Fibroblast of skin of abdomen (primary cell): ENCODE measurements at regions not wholly inside any gene's neighbourhood (a gene's known extent, or its start where the extent isn't known, plus 50 kb on each side); places are given as distances from the start of the nearest gene placed in this dataset.
"Not testable (repeated sequence)": the region's sequence is repeated elsewhere in the genome, so short reads cannot be mapped to it uniquely, and the experiment has no call there.

ENCODE experiments used
- DNase-seq: peaks from one replicate; pipeline ENCODE4 v3.0.0-alpha.2; 2013

DNA sequence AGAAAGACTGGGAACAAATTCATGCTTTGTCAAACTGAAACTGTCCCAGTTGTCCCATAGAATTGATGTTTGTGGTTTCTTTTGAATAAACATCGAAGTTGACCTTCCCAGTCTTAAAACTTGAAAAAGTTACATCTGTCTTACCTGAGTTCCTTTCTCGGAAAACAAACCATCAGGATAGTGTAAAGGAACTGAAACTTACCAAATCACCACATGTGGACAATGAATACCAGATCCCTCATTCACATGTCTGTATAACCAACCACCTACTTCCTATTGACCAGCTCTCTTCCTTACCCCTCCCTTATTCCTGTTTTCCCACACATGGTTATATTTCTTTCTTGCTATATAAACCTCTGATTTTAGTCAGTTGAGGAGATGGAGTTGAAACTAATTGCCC, 791.7 kb upstream of the PCDH20 start:
- DNase-seq = no peak

DNA sequence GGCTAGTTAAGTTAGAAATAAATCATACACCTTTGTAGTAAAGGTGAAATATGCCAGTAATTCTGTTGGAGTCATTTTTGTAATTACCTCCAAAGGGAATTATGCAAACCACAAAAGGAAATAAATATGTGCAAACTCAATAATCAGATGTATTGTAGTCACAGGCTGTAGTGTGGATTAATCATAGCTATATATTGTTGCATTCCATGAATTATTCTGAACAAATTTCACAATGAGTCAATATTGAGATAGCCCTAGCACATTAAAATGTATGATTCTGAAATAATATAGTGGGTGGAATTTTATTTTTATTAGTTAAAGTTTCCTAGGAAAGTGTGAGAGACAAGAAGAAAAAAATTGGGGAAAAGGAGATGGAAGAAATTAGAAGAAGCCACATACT, 790.5 kb upstream of the PCDH20 start:
- DNase-seq = no peak

DNA sequence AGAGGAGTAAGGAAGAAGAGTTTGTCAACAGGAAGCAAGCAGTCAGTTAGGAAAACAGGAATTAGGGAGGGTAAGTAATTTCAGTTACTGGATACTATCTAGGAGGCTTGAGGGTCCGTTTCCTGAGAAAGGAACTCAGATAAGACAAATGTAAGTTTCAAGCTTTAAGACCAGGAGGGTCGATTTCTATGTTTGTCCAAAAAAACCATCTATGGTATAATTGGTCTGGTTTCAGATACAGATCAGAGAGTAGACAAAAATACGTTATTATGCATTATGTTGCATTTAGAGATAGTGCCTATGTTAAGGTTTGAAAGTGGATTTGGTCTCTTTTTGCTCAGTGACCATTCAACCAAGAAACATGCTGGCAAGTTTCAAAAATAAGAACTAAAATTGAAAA, 789.6 kb upstream of the PCDH20 start:
- no peak for DNase-seq

DNA sequence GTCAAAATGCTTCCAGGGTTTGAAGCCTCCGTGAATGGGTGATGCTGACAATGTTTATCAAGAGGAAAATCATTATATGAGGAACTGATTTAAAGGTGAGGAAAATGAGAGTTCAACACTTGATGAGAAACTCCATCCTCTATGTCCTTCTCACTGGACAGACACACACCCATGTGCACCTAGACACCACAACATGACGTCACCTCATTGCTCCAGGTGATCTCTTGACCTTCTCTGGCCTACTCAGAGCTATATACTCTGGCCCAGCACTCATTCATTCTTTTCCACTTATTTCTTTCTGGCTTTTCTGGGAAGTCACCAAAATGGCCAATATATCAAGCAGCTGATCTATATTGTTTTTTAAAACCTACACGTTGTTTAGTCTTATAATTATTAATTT, 778.7 kb upstream of the PCDH20 start:
- DNase-seq = no peak

DNA sequence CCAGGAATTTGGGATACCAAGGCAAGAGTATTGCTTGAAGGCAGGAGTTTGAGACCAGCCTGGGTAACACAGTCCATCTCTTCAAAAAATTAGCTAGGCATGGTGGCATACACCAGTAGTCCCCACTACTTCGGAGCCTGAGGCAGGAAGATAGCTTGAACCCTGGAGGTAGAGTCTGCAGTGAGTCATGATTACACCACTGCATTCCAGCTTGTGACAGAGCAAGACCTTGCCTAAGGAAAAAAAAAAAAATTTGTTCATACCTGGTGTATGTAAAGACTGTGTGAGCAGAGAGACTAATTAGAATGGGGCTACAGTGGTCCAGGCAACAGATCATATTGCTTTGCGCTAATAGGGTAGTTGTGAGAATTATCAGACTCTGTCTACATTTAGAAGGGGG, 778.3 kb upstream of the PCDH20 start:
- DNase-seq = no peak

DNA sequence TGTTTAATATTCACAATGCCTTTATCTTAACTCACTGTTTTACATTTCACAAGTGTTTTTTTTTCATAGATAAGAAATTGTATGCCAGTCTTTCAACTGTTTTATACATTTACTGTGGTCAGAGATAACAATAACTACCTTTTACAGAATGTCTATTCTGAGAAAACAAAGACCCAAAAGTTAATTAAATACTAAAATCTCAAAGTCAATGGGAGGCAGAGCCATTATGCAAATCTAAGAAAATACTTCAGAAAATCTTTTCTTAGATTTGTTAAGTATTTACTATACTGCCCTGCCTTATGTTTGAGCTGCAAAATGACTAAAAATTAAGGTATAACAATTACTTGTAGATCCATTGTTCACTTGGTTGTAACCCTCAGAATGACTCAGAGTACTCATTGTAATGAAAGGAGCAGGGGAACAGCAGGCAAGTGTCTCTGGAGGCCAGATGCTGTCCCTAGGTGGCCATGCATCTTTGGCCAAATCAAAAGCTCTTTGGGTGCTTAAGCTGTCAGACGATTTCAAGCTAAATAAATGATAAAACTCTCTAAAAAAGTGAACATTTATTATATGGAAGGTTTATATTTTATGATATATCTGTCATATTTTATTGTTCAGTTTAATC, 770.1 kb upstream of the PCDH20 start:
- no peak for DNase-seq

DNA sequence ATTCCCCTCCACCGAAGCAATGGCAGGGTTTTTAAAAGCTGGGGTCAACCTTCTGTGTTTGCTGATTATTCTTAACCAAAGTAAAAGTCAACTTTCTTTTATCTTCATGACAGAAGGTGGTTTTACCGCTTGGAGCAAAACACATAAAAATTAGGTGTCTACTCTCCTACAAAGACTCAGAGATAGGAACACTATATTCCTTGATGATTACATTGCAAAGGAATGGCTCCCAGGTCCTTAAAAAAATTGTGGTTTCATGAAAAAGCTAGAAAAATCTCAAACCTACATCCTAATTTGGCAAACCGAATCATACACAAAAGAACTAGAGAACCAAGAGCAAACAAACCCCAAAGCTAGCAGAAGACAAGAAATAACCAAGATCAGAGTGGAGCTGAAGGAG, 760.4 kb upstream of the PCDH20 start:
- DNase-seq = peak; percentile 9

DNA sequence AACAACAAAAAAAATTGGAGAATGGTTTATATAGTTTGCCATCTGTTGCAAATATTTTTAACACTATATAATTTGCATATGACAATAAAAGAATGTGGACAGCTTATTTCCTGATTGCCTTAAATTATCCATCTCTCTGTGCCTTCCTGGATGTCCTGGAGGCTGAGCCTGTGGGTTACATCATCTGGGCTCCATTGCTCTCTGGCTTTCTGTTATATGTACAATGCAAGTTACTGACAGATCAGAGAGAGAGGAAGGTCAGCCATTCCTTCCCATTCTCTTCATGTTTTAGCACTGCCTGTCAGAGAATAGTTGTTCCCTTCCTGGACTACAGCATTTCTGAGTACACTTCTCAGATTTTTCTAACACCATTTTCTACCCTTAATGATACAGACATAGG, 758.3 kb upstream of the PCDH20 start:
- no peak for DNase-seq

DNA sequence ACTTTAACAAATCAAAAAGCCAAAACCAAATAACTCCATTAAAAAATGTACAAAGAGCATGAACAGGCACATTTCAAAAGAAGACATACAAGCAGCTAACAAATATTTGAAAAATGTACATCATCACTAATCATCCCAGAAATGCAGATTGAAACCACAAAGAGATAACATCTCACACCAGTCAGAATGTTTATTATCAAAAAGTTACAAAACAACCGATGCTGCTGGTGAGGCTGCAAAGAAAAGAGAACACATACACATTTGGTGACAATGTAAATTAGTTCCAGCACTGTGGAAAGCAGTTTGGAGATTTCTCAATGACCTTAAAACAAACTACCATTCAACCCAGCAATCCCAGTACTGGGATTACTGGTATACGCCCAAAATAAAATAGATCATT, 756.0 kb upstream of the PCDH20 start:
- no peak for DNase-seq

DNA sequence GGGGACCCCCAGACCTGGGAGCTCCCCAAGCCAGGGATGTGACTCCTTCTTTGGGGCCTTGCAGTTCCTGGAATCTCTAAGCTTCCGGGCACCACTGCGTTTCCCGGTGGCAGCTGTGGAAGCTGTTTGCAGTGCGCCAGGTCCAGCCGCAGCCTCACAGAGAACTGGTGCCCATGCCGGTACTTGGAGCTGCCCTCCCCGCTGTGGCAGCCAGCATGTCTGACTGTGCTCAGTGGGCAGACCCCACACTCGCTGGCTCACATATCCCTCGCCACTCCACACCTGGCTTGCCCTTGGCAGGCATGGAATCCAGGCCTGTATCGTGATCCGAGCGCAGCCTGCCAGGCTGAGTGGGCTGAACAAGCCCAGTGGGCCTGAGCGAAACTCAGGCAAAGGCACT, 753.2 kb upstream of the PCDH20 start:
- DNase-seq = no peak

DNA sequence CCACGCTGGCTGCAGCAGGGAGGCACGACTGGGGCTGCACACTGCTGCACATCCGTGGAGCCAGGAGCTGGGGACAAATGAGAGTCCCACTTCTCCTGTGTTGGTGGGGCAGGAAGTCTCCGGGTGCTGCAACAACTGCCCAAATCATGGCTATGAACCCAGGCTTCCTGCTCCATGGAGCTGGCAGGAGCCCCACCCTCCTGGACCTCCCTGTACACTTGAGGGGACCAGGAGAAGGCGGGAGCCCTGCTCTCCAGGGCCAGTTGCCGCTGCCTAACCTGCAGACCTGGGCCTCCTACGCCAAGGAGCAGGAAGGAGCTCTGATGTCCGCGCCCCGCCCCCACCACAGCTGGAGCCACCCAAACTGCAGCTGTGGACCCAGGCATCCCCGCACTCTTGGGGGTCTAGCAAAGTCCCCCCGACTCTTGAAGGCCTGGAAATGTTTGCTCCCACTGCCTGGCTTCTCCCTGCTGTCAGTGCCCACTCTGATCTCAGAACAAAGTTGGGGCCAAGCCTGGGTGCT, 752.1 kb upstream of the PCDH20 start:
- DNase-seq = no peak

DNA sequence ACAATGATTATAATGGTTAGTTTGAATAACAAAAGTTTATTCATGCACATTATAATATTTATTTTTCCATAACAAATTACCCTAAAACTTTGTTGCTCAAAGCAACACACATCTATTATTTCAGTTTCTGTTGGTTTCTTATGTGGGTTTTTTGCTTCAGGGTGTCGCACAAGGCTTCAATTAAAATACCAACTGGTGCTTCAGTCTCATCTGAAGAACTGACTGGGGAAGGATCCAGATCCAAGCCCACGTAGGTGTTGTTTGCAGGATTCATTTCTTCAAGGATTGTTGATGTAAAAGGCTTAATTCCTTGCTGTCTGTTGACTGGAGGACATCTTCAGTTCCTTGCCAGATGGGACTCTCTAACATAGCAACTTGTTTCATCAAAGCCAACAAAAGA, 747.2 kb upstream of the PCDH20 start:
- no peak for DNase-seq

DNA sequence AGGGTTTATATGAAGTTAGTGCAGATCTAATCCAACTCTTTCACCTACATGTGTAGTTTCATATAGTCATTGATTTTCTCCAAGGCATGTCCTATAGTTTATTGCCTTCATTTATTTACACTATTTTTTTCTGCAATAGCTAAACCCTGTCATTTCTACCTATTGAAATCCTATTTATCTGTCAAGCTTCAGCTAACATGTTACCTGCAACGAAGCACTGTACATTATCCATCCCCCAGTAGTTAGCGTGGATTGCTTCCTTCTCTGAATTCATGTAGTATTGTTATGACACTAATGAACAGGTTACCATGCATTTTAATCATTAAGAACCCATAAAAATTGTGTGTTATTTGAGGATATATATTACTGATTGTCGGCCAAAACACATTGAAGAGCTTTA, 742.9 kb upstream of the PCDH20 start:
- no peak for DNase-seq

DNA sequence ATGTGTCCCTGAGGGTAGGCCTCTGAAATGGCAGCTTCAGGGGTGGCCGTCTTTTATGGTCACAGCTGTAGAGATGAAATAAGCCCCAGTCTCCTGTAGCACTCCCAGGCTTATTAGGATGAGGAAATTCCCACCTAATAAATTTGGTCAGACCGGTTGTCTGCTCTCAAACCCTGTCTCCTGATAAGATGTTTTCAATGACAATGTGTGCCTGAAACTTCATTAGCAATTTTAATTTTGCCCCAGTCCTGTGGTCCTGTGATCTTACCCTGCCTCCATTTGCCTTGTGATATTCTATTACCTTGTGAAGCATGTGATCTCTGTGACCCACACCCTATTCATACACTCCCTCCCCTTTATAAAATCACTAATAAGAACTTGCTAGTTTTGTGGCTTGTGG, 736.1 kb upstream of the PCDH20 start:
- not testable (repeated sequence) for DNase-seq

DNA sequence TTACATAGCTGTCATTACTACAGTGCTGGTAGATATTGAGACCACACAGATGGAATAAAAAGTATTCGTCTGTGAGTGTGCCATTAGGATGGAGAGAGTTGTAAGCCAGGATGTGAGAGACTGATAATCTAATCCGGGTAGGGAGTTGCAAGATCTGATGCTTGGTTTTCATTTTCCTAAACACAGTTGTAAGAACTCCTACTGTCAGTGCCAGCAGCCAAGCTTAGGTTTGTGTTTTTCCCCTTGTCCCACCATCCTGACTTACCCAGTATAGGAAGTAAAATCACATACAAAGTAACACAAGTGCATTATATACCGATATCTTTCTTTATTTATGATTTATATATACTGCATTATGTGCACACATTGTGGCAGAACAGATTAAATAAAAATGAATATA, 726.4 kb upstream of the PCDH20 start:
- no peak for DNase-seq

DNA sequence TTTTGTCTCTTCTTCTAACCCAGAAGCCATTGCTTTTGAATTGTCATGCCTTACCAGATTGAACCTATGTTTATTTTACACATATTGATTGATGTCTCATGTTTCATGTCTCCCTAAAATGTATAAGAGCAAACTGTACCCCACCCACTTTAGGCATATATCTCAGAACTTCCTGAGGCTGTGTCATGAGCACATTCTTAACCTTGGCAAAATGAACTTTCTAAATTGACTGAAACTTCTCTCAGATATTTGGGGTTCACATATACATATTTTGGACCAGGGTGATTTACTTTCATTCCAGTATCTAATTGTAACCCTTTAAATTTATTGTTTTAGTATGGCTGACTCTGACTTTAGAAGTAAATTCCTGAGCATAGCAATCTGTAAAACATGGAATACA, 723.9 kb upstream of the PCDH20 start:
- DNase-seq = no peak

DNA sequence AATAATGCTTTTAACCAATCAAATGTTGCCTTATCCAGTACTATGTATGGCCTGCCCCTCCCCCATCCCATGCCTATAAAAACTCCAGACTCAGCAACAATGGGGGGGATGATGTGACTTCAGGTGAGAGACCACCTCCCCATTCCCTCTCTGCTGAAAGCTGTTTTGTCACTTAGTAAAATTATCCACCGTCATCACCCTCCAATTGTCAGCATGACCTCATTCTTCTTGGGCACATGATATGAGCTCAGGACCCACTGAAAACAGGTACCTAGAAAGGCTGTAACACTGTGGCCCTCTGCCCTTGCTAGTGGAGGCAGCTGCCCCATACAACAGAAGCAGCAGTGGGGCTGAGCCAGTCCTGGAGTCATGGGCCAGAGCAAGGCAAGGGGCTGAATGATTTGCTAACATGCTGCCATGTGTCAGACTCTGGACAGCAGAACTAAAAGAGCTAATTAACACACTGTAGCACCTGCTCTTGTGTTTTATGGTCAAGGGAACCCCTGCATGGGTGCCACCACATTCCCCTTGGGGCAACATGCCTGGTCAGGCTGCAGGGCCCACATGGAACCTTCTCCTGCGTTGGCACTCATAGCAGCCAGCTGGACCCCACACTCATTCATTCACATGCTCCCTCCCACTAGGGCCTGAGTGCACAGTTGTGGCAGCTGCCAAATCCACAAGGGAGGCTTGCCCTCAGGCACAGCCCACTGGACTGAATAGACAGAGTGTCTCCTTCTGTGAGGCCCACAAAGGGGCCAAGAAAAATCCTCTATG, 722.2 kb upstream of the PCDH20 start:
- DNase-seq = no peak

DNA sequence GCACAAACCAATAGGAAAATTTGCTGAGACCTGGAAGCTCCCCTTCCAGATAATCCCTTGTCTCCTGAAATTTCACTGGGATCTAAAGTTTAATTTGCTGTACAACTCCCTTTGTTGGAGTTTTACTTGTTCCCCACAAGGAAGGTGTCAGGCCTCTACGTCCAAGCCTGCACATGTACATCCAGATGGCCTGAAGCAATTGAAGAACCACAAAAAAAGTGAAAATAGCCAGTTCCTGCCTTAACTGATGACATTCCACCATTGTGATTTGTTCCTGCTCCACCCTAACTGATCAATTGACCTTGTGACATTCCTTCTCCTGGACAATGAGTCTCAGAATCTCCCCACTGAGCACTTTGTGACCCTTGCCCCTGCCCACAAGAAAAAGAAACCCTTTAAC, 716.0 kb upstream of the PCDH20 start:
- DNase-seq = no peak

DNA sequence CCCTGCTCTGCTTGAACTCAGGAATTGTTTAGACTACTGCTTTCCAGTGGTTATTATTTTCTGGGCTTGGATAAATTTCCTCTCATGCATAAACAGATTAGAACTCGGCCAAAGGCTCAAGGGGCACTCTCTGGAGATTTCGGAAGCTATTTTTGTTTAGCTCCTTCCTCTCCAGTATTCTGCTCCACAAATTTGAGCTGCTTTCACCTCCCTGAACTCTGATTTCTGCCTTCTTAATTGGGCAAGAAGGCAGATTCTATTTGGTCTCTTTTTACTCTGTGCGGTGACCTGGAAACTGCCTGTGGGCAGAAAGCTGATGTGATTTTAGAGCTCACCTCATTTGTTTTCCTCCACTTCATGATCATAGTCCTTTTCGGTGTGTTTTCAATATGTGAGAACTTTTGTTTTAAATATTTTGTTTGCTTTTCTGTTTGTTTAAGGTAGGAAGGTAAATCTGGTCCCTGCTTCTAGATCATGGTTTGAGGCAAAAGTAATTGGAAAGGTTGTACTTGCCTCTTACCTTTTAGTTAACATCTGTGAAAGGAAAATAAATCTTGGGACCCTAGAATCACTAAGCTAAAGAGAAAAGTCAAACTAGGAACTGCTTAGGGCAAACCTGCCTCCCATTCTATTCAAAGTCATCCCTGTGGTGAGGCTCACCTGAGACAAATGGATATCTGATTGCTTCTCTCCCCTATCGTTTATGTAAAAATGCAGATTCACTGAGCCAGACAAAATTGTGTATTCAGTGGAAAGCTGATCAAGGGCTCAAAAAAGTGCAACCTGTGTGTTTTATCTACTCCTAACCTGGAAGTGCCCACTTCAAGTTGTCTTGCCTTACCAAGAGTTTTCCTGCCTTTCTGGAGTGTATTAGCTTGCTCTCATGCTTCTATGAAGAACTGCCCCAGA, 714.7 kb upstream of the PCDH20 start:
- no peak for DNase-seq

DNA sequence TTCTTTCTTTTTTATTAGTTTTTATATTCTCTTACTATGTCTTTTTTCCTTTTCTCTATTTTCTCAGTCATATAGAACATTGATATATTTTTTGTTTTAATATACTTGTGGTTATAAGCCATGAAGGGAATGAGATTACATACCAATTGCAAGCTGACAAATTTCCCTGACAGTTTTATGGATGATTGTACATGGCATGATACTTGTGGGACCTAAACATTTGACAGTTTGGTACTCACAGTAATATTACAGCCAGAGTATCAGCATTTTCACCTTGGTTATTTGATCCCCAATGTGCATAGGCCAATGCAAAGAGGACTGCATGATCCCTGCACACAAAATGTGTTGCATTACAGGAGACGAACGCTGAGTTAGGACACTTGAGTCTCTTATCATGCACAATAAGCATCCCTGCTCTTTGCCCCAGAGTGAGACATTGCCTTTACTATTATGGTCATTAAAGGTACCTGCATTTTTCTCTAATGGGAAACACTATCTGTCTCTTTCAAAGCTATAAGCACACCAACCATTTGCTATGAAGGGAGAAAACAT, 713.4 kb upstream of the PCDH20 start:
- no peak for DNase-seq

DNA sequence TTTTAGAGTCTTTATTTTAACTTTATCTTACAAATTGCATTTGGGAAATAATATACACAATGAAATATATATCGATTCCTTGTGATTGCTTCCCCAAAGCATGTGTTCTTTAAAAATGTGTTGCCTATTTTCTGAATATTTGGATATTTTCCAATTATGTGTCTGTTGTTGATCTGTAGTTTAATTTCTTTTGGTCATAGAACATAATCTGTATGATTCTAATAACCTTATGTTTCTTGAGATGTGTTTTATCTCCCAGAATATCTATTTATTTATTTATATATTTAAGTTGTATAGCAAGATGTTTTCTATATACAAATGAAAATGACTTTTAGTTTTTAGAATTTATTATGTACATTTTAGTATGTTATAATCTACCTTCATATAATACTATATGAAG, 710.8 kb upstream of the PCDH20 start:
- no peak for DNase-seq

DNA sequence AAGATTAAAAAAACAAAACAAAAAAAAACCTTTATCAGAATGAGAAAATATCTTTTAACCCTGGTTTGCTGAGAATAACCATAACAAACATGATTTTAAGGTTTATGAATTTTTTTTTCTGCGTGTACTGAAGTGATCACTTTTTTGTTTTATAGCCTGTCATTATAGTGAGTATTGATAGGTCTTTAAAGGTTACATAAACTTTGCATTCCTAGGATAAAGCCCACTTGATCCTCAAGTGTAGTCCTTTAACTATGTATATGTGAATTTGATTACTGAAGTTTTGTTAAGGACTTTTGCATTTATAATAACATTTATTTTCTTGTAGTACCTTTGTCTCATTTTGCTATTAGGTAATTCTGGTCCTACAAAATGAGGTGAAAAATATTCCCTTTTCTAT, 709.8 kb upstream of the PCDH20 start:
- no peak for DNase-seq

DNA sequence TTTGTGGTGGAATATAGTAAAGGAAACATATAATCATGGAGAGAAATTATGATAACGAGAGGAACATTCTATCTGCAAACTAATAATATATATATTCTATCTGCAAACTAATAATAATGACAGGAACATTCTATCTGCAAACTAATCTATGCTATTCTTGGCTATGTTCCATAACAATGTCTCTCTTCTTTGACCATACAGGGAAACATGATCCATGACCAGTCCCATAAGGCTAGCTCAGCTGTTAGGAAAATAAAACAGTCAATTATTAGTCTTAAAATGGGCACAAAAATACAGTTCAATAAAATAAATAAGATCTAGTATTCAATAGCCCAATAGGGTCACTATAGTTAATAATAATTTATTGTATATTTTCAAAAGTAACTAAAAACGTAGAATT, 707.8 kb upstream of the PCDH20 start:
- no peak for DNase-seq
